ENCODE measurements at regions not wholly inside any gene's neighbourhood (a gene's known extent, or its start where the extent isn't known, plus 50 kb on each side); places are given as distances from the start of the nearest gene placed in this dataset.

DNA sequence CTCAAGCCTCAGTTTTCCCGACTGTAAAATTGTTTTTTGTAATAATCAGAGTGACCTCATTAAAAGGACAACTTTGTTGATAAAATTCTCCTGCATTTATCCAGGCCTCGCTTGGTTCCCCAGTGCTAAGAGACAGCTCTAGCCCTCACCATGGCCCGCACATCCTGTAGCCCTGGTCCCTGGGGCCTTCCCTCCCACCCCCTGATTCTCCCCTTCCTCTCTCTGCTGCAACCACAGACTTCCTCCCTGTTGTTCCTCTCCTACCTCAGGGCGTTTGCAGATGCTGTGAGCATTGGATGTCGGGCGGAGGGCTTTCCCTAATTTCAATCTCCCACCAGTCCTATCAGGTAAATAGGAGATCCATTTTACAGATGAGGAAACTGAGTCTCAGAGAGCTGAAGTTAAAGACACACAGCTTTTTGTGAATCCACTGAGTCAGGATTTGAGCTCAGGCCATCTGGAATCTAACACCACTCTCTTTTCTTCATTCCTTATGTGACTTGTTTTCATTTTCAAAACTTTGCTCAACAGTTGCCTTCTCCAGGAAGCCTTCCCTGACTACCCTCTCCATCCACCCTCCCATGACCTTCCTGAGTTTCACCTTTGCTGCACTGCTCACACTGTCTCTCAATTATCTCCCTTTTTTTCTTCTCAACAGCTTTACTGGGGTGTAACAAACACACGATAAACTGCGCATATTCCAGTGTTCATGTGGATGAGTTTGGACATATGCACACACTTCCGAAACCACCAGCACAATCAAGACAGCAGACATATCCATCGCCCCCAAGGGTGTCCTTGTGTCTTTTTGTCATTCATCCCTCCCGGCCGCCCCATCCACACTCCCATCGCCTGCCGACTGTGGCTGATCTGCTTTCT lies 107.1 kb downstream of the CEBPB start:
- TF ChIP-seq, protein P1, sequence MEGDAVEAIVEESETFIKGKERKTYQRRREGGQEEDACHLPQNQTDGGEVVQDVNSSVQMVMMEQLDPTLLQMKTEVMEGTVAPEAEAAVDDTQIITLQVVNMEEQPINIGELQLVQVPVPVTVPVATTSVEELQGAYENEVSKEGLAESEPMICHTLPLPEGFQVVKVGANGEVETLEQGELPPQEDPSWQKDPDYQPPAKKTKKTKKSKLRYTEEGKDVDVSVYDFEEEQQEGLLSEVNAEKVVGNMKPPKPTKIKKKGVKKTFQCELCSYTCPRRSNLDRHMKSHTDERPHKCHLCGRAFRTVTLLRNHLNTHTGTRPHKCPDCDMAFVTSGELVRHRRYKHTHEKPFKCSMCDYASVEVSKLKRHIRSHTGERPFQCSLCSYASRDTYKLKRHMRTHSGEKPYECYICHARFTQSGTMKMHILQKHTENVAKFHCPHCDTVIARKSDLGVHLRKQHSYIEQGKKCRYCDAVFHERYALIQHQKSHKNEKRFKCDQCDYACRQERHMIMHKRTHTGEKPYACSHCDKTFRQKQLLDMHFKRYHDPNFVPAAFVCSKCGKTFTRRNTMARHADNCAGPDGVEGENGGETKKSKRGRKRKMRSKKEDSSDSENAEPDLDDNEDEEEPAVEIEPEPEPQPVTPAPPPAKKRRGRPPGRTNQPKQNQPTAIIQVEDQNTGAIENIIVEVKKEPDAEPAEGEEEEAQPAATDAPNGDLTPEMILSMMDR (IDR thresholded peaks at IDR 0.05 in 4 of 5, conservative IDR thresholded peaks at IDR 0.05 in 1 of 5), result no peak
- TF ChIP-seq POLR2A (IDR thresholded peaks at IDR 0.05), result no peak
- ATAC-seq (no peak), DNase-seq (no peak)
- H3K36me3 ChIP-seq, result no peaks in the 10 kb centered on the region
- no peaks in the 10 kb centered on the region for H3K9me3 ChIP-seq
- no peak overlapping the region for H3K4me3 ChIP-seq
- H3K27me3 ChIP-seq, result no peaks in the 10 kb centered on the region
- peaks cover 14 to 18% of the 10 kb centered on the region in 2 donors for H3K4me1 ChIP-seq
- peak overlapping the region in 3 of 4 donors; percentile 83 to 95 (median 84) for H3K27ac ChIP-seq
- in situ Hi-C loops (cut with MboI; ENCODE audit: low sequenced_read_pairs in 4 of 4) (loop anchor here in 2 of 4 donors (25.0 kb wide), 2 partner anchors 90 to 165 kb away; no protein-coding TSS in a partner anchor), intact Hi-C loops (cut with DNase I; ENCODE audit: low total_unique reads) (loop anchor here (10.0 kb wide), 1 partner anchor 183 kb away; the partner anchor contains the start of gene UBE2V1)

DNA sequence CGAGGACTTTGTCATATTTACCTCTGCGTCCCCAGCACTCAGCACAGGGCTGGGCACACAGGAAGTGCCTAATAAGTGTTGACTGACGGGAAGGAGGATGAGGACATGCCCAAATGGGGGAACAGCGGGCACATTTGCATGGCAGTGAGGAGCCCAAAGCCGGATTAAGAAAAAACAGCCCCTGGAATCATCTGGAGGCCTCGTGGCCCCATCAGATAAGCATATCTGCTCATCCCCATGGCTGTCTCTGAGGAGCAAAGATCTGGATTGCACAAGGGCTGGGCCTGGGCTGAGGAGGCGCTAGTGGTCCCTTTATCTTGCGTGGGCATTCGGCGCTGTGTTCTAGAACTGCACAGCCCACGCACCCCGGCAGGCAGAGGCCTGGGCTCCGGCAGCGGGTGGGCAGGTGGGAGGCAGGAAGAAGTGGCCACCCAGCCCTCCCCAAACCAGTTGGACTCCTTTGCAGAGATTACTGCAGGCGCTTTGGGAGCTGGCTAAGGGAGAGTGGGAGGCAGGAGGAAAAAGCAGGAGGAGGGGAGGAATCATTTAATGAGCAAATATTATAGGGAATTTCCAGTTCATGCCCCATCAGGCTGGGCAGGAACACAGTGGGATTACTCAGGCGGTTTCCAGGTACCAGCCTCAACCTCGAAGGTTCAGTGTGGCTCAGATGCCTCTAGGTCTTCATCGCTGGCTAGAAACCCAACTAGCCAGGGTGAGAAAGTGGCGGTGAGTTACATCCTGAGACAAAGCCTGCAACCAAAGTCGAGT lies 108.1 kb downstream of the CEBPB start:
- no peaks in the 10 kb centered on the region for H3K36me3 ChIP-seq
- no peak overlapping the region for H3K27ac ChIP-seq
- intact Hi-C loops (cut with DNase I; ENCODE audit: low total_unique reads), result loop anchor here (10.0 kb wide), 1 partner anchor 184 kb away; the partner anchor contains the start of gene UBE2V1
- H3K9me3 ChIP-seq, result no peaks in the 10 kb centered on the region
- H3K27me3 ChIP-seq, result no peaks in the 10 kb centered on the region
- TF ChIP-seq, protein P1 (IDR thresholded peaks at IDR 0.05 in 4 of 5, conservative IDR thresholded peaks at IDR 0.05 in 1 of 5), result no peak
- no peak for TF ChIP-seq POLR2A (IDR thresholded peaks at IDR 0.05)
- no peak overlapping the region for H3K4me3 ChIP-seq
- peaks cover 19% of the 10 kb centered on the region in 2 donors for H3K4me1 ChIP-seq
- no peak for DNase-seq
- in situ Hi-C loops (cut with MboI; ENCODE audit: low sequenced_read_pairs in 4 of 4), result loop anchor here in 2 of 4 donors (25.0 kb wide), 2 partner anchors 89 to 164 kb away; no protein-coding TSS in a partner anchor
- no peak for ATAC-seq

DNA sequence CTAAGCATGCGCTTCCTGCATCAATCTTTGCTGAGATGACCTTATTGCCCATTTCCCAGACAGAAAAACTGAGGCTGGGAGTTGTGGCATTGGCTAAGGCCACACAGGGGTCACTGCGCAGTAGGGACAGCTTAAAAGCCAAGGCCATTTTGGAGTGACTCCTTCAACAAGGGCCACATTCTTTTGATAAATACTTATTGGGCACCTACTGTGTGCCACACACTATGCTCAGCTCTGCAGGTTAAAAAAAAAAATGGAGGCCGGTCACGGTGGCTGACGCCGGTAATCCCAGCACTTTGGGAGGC lies 108.6 kb downstream of the CEBPB start:
- H3K4me1 ChIP-seq, result peaks cover 24% of the 10 kb centered on the region in 2 donors
- no peaks in the 10 kb centered on the region for H3K27me3 ChIP-seq
- DNase-seq, result no peak
- intact Hi-C loops (cut with DNase I; ENCODE audit: low total_unique reads), result loop anchor here (10.0 kb wide), 1 partner anchor 184 kb away; the partner anchor contains the start of gene UBE2V1
- no peak for ATAC-seq
- no peak overlapping the region for H3K4me3 ChIP-seq
- no peaks in the 10 kb centered on the region for H3K9me3 ChIP-seq
- TF ChIP-seq, protein P1 (IDR thresholded peaks at IDR 0.05 in 4 of 5, conservative IDR thresholded peaks at IDR 0.05 in 1 of 5), result no peak
- TF ChIP-seq POLR2A (IDR thresholded peaks at IDR 0.05), result no peak
- H3K27ac ChIP-seq, result no peak overlapping the region
- in situ Hi-C loops (cut with MboI; ENCODE audit: low sequenced_read_pairs in 4 of 4), result loop anchor here in 2 of 4 donors (25.0 kb wide), 2 partner anchors 88 to 163 kb away; no protein-coding TSS in a partner anchor
- H3K36me3 ChIP-seq, result no peaks in the 10 kb centered on the region

DNA sequence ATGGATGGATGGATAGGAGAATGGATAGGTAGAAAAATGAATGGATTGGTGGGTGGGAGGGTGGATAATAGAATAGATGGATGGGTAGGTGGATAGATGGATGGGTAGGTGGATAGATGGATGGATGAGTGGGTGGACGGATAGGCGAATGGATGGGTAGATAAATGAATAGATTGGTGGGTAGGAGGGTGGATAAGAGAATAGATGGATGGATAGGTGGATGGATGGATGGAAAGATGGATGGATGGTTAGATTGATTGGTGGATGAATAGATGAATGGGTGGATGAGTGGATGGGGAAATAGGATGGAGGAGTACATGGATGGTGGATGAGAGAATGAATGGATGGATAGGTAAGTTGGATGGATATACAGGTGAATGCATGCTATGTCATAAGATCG lies 110.5 kb downstream of the CEBPB start:
- Histone ChIP-seq H3K27me3 (no peaks in the 10 kb centered on the region), H3K9me3 (no peaks in the 10 kb centered on the region), H3K4me3 (no peak overlapping the region), H3K36me3 (no peaks in the 10 kb centered on the region), H3K27ac (peak overlapping the region in 3 of 4 donors; percentile 87 to 92 (median 88)), H3K4me1 (peaks cover 41 to 43% of the 10 kb centered on the region in 2 donors)
- ATAC-seq (no peak), DNase-seq (no peak)
- intact Hi-C loops (cut with DNase I; ENCODE audit: low total_unique reads), result loop anchor here (10.0 kb wide), 1 partner anchor 274 kb away; no protein-coding TSS in a partner anchor
- TF ChIP-seq POLR2A (IDR thresholded peaks at IDR 0.05), result no peak
- in situ Hi-C loops (cut with MboI; ENCODE audit: low sequenced_read_pairs in 4 of 4), result no loop called here

Measured in gastrocnemius medialis (tissue), 4 donors.